Testis (tissue), 2 donors: ENCODE measurements at regions not wholly inside any gene's neighbourhood (a gene's known extent, or its start where the extent isn't known, plus 50 kb on each side); places are given as distances from the start of the nearest gene placed in this dataset.
"Not testable (repeated sequence)": the region's sequence is repeated elsewhere in the genome, so short reads cannot be mapped to it uniquely, and the experiment has no call there.

Experiments
- CTCF ChIP-seq, 3 experiments: fragments of 450-650 bp in 2 of 3; fragments of 200-600 bp in 1 of 3; sonication (generic) in 1 of 3; IDR thresholded peaks; one replicate each; pipeline ENCODE4 v1.5.1; 2016 to 2019; ENCODE audit warnings: antibody characterized with exemption in 3 of 3, mild to moderate bottlenecking in 2 of 3, moderate library complexity in 1 of 3
- POLR2A ChIP-seq: fragments of 450-650 bp; IDR thresholded peaks from one replicate; pipeline ENCODE4 v1.6.1; 2017; ENCODE audit warnings: antibody characterized with exemption, mild to moderate bottlenecking, moderate library complexity

- not testable (repeated sequence) for TF ChIP-seq POLR2A; CTCF (IDR thresholded peaks at IDR 0.05)
These were observed 86.4 kb upstream of the ZNF322 start for GRCh38 chr6:26745964-26746363.
